C4-2B (cell line): ENCODE measurements at regions not wholly inside any gene's neighbourhood (a gene's known extent, or its start where the extent isn't known, plus 50 kb on each side); places are given as distances from the start of the nearest gene placed in this dataset.

Source experiments
- H3K27ac ChIP-seq: fragments of 450-650 bp; 2 replicates; pipeline ENCODE4 v1.5.1; 2017
- CTCF ChIP-seq: fragments of 450-650 bp; conservative IDR thresholded peaks from 2 replicates; pipeline ENCODE4 v1.5.1; 2017; ENCODE audit warnings: mild to moderate bottlenecking
- ZFX ChIP-seq: fragments of 450-650 bp; IDR thresholded peaks from 2 replicates; pipeline ENCODE4 v1.6.1; 2017

- TF ChIP-seq CTCF (no peak), ZFX (no peak)
- H3K27ac ChIP-seq, result no peak overlapping the region
These were observed 119.1 kb upstream of the OTUD4 start for GRCh38 chr4:145299380-145300076.

GRCh38 chr4:145298885-145299284, 118.5 kb upstream of the OTUD4 start:
- no peak overlapping the region for H3K27ac ChIP-seq
- TF ChIP-seq ZFX (no peak), CTCF (no peak)

GRCh38 chr4:145297556-145297955, 117.2 kb upstream of the OTUD4 start:
- TF ChIP-seq ZFX (no peak), CTCF (no peak)
- no peak overlapping the region for H3K27ac ChIP-seq

GRCh38 chr4:145295547-145295946, 115.2 kb upstream of the OTUD4 start:
- no peak overlapping the region for H3K27ac ChIP-seq
- TF ChIP-seq ZFX, result no peak
- no peak for TF ChIP-seq CTCF

- no peak for TF ChIP-seq ZFX
- no peak for TF ChIP-seq CTCF
- no peak overlapping the region for H3K27ac ChIP-seq
These were observed 114.7 kb upstream of the OTUD4 start for GRCh38 chr4:145295122-145295521.

GRCh38 chr4:145293658-145294057, 113.3 kb upstream of the OTUD4 start:
- TF ChIP-seq ZFX (no peak), CTCF (no peak)
- no peak overlapping the region for H3K27ac ChIP-seq

GRCh38 chr4:145290955-145291354, 110.6 kb upstream of the OTUD4 start:
- TF ChIP-seq CTCF (no peak), ZFX (no peak)
- no peak overlapping the region for H3K27ac ChIP-seq
